ENCODE measurements at regions not wholly inside any gene's neighbourhood (a gene's known extent, or its start where the extent isn't known, plus 50 kb on each side); places are given as distances from the start of the nearest gene placed in this dataset.

DNA sequence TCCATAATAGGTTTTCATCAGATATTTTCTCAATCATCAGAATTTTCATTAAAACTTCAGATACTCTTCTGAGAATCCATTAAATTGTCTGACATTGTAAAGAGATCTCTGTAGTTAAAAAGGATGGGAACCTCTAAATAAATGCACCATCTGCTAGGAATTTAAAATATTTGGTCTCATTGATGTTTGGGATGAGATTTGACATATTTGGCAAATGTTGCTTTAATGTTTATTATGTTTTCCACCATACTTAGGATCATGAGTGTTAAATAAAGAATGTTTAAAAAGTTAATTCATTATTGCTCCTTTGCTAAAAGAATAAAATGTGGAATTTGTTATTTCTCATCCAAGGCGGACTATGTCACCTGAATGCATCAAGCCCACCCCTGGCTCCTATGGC lies 85.5 kb upstream of the VANGL1 start:
- 93 to 100% methylated on average over 1 of the region's 1 CpG for whole genome bisulfite sequencing, 2 donors (ENCODE audit: low coverage in 1 of 2)
- ATAC-seq = no peak

DNA sequence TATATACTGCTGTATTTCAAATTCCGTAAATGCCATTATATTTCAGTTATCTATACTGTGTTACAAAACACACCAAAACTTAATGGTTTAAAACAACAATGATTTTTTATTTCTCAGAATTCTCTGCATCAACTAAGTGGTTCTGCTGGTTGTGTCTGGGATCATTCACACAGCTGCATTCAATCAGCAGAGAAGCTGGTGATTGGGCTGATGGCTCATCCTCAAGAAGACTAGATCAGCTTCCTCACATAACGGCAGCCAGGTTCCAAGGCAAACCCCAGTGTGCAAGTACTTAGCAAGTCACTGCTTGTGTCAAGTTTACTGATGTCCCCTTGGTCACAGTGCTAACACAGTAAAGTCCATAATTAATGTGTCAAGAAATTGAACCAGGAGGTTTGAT lies 86.3 kb upstream of the VANGL1 start:
- no peak for ATAC-seq

More for the DNA sequence above, 85.5 kb upstream of the VANGL1 start:
- TF ChIP-seq POLR2A (IDR thresholded peaks at IDR 0.05) = no peak
- no peak for TF ChIP-seq POLR2AphosphoS5 (IDR thresholded peaks at IDR 0.05)
- no peak for TF ChIP-seq EP300 (IDR thresholded peaks at IDR 0.05)
- TF ChIP-seq CTCF (IDR thresholded peaks at IDR 0.05) = no peak
- Histone ChIP-seq H3K36me3 (no peaks in the 10 kb centered on the region), H3K27me3 (peaks cover 6% of the 10 kb centered on the region), H3K4me3 (no peak overlapping the region), H3K9me3 (no peaks in the 10 kb centered on the region), H3K27ac (no peak overlapping the region), H3K4me1 (no peaks in the 10 kb centered on the region)

GRCh38 chr1:115547696-115548095 lies 94.1 kb upstream of the VANGL1 start:
- 59 to 73% methylated on average over 6 of the region's 6 CpGs for WGBS, 2 donors (ENCODE audit: low coverage in 1 of 2)
- ATAC-seq = no peak
- TF ChIP-seq EP300 (IDR thresholded peaks at IDR 0.05) (no peak), POLR2AphosphoS5 (IDR thresholded peaks at IDR 0.05) (no peak), CTCF (IDR thresholded peaks at IDR 0.05) (no peak), POLR2A (IDR thresholded peaks at IDR 0.05) (no peak)
- Histone ChIP-seq H3K4me1 (peaks cover 0 to 4% (median 3%) of the 10 kb centered on the region in 3 donors), H3K27ac (no peak overlapping the region), H3K36me3 (no peaks in the 10 kb centered on the region), H3K9me3 (no peaks in the 10 kb centered on the region), H3K27me3 (no peaks in the 10 kb centered on the region), H3K4me3 (no peak overlapping the region)

More for the DNA sequence above, 86.3 kb upstream of the VANGL1 start:
- Histone ChIP-seq H3K27me3 (peaks cover under 1% of the 10 kb centered on the region), H3K4me1 (no peaks in the 10 kb centered on the region), H3K9me3 (no peaks in the 10 kb centered on the region), H3K36me3 (no peaks in the 10 kb centered on the region), H3K4me3 (no peak overlapping the region), H3K27ac (no peak overlapping the region)
- WGBS, 2 donors (ENCODE audit: low coverage in 1 of 2) = 0 to 30% methylated on average over 1 to 2 of the region's 2 CpGs
- TF ChIP-seq CTCF (IDR thresholded peaks at IDR 0.05) (no peak), POLR2A (IDR thresholded peaks at IDR 0.05) (no peak), EP300 (IDR thresholded peaks at IDR 0.05) (no peak), POLR2AphosphoS5 (IDR thresholded peaks at IDR 0.05) (no peak)

DNA sequence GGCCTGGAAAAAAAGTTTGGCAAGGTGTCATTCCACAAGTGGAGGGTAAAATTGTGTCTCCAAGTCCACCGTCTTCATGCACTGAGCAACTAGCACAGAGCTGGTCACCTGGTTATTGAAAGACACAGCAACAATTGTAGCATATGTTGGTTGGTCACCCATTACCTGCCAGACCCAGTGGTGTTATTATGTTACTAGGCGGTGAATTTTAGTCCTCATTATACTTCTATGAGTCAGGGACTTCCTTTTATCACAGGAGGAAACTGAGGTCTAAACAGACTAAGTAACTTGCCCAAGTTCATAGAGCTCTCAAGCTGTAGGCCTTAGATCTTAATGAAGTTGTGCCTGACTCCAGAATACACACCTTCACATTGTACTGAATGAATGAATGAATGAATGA lies 94.9 kb upstream of the VANGL1 start:
- H3K9me3 ChIP-seq = no peaks in the 10 kb centered on the region
- H3K27ac ChIP-seq = no peak overlapping the region
- H3K4me3 ChIP-seq = no peak overlapping the region
- whole genome bisulfite sequencing, 2 donors (ENCODE audit: low coverage in 1 of 2) = 80 to 95% methylated on average over 2 of the region's 2 CpGs
- H3K4me1 ChIP-seq = peaks cover 0 to 4% (median 3%) of the 10 kb centered on the region in 3 donors
- H3K36me3 ChIP-seq = no peaks in the 10 kb centered on the region
- no peak for ATAC-seq
- no peaks in the 10 kb centered on the region for H3K27me3 ChIP-seq
- TF ChIP-seq POLR2AphosphoS5 (IDR thresholded peaks at IDR 0.05) = no peak
- TF ChIP-seq CTCF (IDR thresholded peaks at IDR 0.05) = no peak
- no peak for TF ChIP-seq EP300 (IDR thresholded peaks at IDR 0.05)
- TF ChIP-seq POLR2A (IDR thresholded peaks at IDR 0.05) = no peak

GRCh38 chr1:115545791-115546733 lies 95.7 kb upstream of the VANGL1 start:
- TF ChIP-seq POLR2AphosphoS5 (IDR thresholded peaks at IDR 0.05) = no peak
- TF ChIP-seq EP300 (IDR thresholded peaks at IDR 0.05) = no peak
- peak in 2 of 4 experiments; percentile 23 to 59 for TF ChIP-seq CTCF (IDR thresholded peaks at IDR 0.05)
- Histone ChIP-seq H3K36me3 (no peaks in the 10 kb centered on the region), H3K27ac (peak overlapping the region in 2 of 4 donors; percentile 14 to 34), H3K9me3 (no peaks in the 10 kb centered on the region), H3K4me3 (no peak overlapping the region), H3K27me3 (no peaks in the 10 kb centered on the region), H3K4me1 (peaks cover 0 to 4% (median 3%) of the 10 kb centered on the region in 3 donors)
- 43 to 52% methylated on average over 5 to 7 of the region's 9 CpGs for WGBS, 2 donors (ENCODE audit: low coverage in 1 of 2)
- peak; percentile 70 for ATAC-seq
